ENCODE measurements at regions not wholly inside any gene's neighbourhood (a gene's known extent, or its start where the extent isn't known, plus 50 kb on each side); places are given as distances from the start of the nearest gene placed in this dataset.

DNA sequence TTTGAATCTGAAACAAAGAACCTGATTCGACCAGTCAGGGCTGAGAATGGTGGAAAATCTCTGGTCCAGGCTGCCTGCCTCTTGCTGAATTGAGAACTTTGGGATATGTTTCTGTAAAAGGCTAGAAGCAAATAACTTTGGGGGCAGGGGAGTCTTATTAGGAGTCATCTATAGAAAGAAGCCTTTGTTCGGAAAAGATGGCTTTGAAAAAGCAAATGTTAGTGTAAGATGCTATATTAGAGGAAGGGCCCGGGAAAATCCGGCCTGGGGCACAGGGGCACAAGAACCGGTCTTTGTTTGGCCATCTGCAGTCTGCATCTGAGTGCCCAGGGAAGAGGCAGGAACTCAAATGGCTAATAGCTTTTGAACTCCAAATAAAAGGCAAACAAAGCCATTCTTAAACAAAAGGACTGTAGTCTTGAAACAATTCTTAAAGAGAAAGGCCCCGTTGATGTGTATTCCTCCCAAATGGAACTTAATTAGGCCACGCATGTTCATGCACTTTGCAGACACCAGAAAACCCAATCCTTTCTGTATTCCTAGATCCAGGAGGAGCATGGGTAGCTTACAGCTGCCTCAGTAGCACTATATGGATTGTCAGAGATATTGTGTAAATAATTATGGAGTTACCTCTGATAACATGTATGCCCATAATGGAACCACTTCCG, 180.0 kb upstream of the ARL4C start:
- TF ChIP-seq, protein P1, sequence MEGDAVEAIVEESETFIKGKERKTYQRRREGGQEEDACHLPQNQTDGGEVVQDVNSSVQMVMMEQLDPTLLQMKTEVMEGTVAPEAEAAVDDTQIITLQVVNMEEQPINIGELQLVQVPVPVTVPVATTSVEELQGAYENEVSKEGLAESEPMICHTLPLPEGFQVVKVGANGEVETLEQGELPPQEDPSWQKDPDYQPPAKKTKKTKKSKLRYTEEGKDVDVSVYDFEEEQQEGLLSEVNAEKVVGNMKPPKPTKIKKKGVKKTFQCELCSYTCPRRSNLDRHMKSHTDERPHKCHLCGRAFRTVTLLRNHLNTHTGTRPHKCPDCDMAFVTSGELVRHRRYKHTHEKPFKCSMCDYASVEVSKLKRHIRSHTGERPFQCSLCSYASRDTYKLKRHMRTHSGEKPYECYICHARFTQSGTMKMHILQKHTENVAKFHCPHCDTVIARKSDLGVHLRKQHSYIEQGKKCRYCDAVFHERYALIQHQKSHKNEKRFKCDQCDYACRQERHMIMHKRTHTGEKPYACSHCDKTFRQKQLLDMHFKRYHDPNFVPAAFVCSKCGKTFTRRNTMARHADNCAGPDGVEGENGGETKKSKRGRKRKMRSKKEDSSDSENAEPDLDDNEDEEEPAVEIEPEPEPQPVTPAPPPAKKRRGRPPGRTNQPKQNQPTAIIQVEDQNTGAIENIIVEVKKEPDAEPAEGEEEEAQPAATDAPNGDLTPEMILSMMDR (IDR thresholded peaks at IDR 0.05), result no peak

DNA sequence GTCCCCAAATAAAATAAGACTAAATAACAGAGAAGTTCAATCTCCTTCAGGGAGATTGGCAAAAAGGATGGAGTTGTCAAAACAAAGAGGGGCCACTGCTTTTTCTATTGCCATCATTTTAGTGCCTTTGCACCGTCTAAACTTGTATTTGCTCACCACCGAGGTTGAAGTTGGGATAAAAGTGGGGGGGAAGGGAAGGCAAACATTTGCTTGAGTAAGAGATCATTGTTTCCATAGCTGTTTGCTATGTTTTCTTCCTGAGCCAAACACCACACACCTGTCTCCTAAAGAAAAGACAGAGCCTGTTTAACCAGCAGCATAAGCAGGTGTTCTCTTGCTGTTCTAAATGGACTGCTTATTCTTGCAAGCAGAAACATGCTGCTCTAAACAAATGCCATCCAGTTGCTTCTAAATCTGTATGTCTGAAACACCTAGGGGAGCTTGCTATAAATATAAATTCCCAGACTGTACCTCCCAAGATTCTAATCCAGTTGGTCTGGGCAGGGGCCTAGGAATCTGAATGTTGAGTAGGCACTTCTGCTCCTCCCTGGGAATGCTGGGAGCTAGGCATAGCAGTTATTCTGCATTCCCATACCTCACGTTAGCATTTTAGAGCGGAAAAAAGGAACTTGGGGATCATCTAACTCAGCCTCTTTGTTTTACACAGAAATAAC, 179.4 kb upstream of the ARL4C start:
- TF ChIP-seq, protein P1 (IDR thresholded peaks at IDR 0.05), result no peak

DNA sequence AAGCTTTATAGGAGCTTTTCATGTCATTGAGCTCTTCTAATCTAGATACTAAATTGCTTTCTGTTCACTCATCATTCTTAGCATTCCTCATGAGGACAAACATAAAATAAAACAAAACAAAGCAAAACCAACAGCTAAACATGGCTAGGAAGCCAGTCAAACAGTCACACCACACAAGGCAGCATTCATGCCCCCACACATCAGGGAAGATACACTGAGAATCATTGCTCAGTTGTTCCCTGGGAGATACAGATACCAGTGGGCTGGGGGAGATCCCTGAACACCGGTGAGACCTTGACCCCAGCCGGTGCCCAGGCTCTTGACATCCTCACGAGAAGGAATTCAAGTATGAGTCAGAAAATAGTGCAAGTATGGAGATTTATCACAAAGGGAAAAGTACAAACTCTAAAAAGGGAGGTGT, 177.9 kb upstream of the ARL4C start:
- TF ChIP-seq, protein P1 (IDR thresholded peaks at IDR 0.05), result no peak

DNA sequence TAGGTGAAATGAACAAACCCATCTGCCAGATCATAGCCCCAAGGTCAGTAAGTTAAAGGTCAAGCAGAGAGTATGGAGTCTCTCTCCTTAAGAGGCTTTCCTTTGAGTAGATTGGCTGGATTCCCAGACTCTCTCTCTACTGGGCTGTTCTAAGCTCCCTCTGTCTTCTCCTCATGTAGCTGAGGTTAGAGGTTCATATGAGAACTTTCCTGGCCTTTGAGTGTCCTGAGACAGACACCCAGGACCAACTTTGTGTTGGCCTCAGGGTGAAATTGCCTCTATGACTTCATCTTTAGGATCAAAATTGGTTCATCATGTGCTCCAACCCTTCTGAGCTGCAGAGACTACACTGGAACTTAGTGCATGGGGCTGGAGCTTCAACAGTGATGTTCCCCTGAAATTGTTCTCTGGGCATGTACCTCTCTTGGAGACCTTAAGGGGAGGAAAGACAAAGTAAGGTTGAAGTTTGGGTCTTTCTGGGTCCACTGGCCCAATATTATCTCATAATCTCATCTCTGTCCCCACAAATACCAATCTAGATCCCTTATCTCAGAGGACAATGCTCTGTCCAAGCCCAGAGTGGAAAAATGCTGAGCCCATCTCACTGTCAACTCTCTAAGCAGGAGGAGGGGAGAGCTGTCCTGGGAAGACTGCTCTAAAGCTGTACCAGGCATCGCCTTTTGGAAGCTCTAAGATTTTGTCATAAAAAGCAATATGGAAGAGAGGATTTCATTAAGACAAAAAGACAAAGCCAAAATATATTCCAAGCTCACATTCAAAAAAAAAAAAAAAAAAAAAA, 177.3 kb upstream of the ARL4C start:
- TF ChIP-seq, protein P1 (IDR thresholded peaks at IDR 0.05), result no peak

DNA sequence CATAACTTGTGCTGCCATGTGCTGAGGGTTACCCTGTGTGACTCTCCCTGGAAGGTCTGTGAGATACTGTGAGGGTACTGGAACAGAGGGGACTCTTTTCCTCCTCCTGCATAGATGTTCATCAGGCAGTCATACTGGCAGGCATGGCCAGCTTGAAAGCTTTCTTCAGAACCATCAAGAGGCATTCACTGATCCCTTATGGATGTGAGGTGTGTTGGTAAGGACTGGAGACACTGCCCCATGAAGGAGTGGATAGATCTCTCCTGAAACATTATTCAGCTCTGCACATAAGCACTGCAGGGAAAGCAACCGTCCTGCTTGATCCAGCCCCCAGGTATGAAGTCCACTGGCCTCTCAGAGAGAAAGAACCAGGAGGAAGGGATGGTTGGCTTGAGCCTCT, 176.6 kb upstream of the ARL4C start:
- TF ChIP-seq, protein P1 (IDR thresholded peaks at IDR 0.05), result no peak

DNA sequence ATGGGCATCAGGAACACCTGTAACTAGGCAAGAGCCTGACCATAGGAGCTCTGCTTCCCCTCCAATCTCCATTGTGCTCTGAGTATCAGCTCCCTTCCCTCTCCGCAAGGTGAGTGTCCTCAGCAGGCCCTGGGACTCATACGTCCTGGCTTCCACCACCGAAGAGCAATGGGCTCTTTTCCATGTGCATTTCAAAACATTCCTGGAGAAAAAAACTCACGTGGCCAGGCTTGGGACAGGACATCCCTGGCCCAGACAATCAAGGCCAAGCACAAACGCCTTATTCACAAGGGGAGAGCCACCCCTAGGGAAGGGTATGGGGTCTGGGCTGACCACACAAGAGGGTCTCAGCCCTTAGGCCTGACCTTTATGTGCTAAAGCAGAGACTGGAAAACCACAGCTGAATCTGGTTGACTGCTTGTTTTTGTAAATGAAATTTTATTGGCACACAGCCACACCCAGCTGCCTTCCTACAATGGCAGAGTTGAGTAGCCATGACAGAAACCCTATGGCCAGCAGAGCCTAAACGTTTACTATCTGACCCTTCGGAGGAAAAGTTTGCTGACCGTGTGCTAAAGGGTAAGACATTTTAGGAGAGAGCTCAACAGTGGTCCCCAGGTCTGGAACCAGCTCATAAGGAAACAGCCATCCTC, 175.7 kb upstream of the ARL4C start:
- TF ChIP-seq, protein P1 (IDR thresholded peaks at IDR 0.05), result no peak

DNA sequence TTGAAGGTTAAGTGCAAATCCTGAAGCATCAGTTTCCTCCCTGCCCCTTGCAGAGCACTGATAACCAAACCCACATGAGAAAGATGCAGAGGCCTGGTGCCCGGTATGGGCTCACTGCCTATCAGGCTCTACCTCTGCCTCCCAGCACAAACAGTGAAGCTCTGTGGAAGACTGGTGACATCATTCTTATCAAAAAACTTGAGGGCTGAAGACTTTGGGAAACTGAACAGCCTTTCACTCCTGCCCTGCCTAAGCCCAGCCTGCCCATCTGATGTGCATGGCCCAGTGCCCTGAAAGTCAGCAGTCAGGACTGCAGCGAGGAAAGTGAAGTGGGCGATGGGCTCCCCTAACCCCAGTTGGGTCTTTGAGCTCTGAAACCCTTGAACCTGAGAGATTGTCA, 174.8 kb upstream of the ARL4C start:
- TF ChIP-seq, protein P1 (IDR thresholded peaks at IDR 0.05), result no peak
